Spleen (tissue), 7 donors: ENCODE measurements at regions not wholly inside any gene's neighbourhood (a gene's known extent, or its start where the extent isn't known, plus 50 kb on each side); places are given as distances from the start of the nearest gene placed in this dataset.

Experiments
- CTCF ChIP-seq, 11 experiments: fragments of 200-600 bp in 7 of 11; fragments of 450-650 bp in 4 of 11; sonication (generic) in 4 of 11; IDR thresholded peaks in 8 of 11; conservative IDR thresholded peaks in 3 of 11; 1 replicate in 7 of 11; 2 replicates in 4 of 11; pipeline versions ENCODE4 v1.4.0 to v1.8.0; 2016 to 2021; ENCODE audit warnings: antibody characterized with exemption in 11 of 11, inconsistent platforms in 4 of 11, mild to moderate bottlenecking in 1 of 11
- POLR2A ChIP-seq, 3 donors: fragments of 450-650 bp; IDR thresholded peaks; one replicate each; pipeline ENCODE4 v1.5.1; 2017; ENCODE audit warnings: antibody characterized with exemption in 3 of 3, mild to moderate bottlenecking in 1 of 3
- POLR2AphosphoS5 ChIP-seq, 3 donors: sonication (generic); formaldehyde crosslinking; IDR thresholded peaks; one replicate each; pipeline ENCODE4 v1.5.1; 2017; ENCODE audit warnings: antibody characterized with exemption in 3 of 3
- donor health status: DM: no; HTN: no; CAD: no; lungs with moderate emphysema.
- donor health status: DM: no; HTN: no; CAD: no.
- donor health status: DM: no; HTN: no; CAD: no.

GRCh38 chr12:59294221-59294620, 301.6 kb upstream of the SLC16A7 start:
- TF ChIP-seq CTCF (IDR thresholded peaks at IDR 0.05 in 8 of 11, conservative IDR thresholded peaks at IDR 0.05 in 3 of 11) (no peak), POLR2A (IDR thresholded peaks at IDR 0.05) (no peak), POLR2AphosphoS5 (IDR thresholded peaks at IDR 0.05) (no peak)
